ENCODE measurements at regions not wholly inside any gene's neighbourhood (a gene's known extent, or its start where the extent isn't known, plus 50 kb on each side); places are given as distances from the start of the nearest gene placed in this dataset.

DNA sequence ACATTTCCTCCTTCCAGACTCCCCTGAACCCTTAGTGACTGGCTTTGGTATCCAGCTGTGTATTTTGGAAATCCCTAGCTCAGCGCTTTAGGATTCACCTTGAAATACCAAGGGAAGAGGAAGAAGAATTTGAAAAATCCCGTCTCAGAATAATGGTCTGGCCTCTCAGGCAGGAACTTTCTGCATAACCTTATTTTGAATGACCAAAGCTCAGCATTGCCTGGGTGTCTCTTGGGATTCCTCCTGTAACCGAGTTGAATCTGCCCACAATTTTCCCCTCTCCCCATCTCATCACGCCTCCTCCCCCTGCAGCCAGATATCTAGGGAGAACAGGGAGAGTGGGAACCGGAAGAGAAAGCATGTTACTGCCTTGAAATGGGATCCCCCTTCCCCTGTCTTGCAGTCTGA lies 116.2 kb downstream of the SMIM20 start:
- no peak for TF ChIP-seq CTCF (IDR thresholded peaks at IDR 0.05)
- TF ChIP-seq POLR2A (IDR thresholded peaks at IDR 0.05): no peak
- TF ChIP-seq POLR2AphosphoS5 (IDR thresholded peaks at IDR 0.05; ENCODE audit: insufficient read depth in 1 of 2, low read depth in 1 of 2): no peak

All from vagina (tissue), 2 donors.